IPS-NIHi7 (cell line): ENCODE measurements at regions not wholly inside any gene's neighbourhood (a gene's known extent, or its start where the extent isn't known, plus 50 kb on each side); places are given as distances from the start of the nearest gene placed in this dataset.

Experiments used
- DNase-seq: peaks from one replicate; pipeline ENCODE4 v3.0.0; 2012; ENCODE audit warnings: mixed read lengths; ENCODE audit errors: extremely low spot score

GRCh38 chr1:182735343-182735742 is 51.0 kb upstream of the RGS8 start:
- no peak for DNase-seq

- peak; percentile 75 for DNase-seq
Measured at GRCh38 chr1:182739545-182739944, 50.0 kb upstream of the NPL start.
